Nephron progenitor cell (in vitro differentiated cells): ENCODE measurements at regions not wholly inside any gene's neighbourhood (a gene's known extent, or its start where the extent isn't known, plus 50 kb on each side); places are given as distances from the start of the nearest gene placed in this dataset.

ENCODE experiments used
- DNase-seq: peaks from one replicate; pipeline ENCODE4 v3.0.0; 2021
- H3K27ac Mint-ChIP-seq: 2 replicates; pipeline ENCODE4 v1.8.0; 2021; ENCODE audit warnings: mild to moderate bottlenecking, moderate library complexity, mixed read lengths
- H3K27me3 Mint-ChIP-seq: 2 replicates; pipeline ENCODE4 v1.8.0; 2021; ENCODE audit warnings: mild to moderate bottlenecking, low read depth, mixed read lengths; ENCODE audit not compliant: poor library complexity
- H3K36me3 Mint-ChIP-seq: 2 replicates; pipeline ENCODE4 v1.8.0; 2021; ENCODE audit warnings: low read depth, mixed read lengths
- H3K4me1 Mint-ChIP-seq: 2 replicates; pipeline ENCODE4 v1.8.0; 2021; ENCODE audit warnings: mixed read lengths
- H3K4me3 Mint-ChIP-seq: 2 replicates; pipeline ENCODE4 v1.8.0; 2021; ENCODE audit warnings: mild to moderate bottlenecking, moderate library complexity, mixed read lengths
- H3K9me3 Mint-ChIP-seq: 2 replicates; pipeline ENCODE4 v1.8.0; 2021; ENCODE audit warnings: mild to moderate bottlenecking, moderate library complexity, mixed read lengths
- CTCF ChIP-seq: fragments of 200-600 bp; sonication (generic); IDR thresholded peaks from 2 replicates; pipeline ENCODE4 v1.5.0; 2021; ENCODE audit warnings: antibody characterized with exemption

- DNase-seq, result no peak
- H3K27me3 Mint-ChIP-seq, result peaks cover 13% of the 10 kb centered on the region
- H3K4me3 Mint-ChIP-seq, result no peak overlapping the region
- no peaks in the 10 kb centered on the region for H3K9me3 Mint-ChIP-seq
- H3K4me1 Mint-ChIP-seq, result no peaks in the 10 kb centered on the region
- no peaks in the 10 kb centered on the region for H3K36me3 Mint-ChIP-seq
- no peak overlapping the region for H3K27ac Mint-ChIP-seq
- TF ChIP-seq CTCF, result no peak
These were observed 137.7 kb upstream of the PRNP start for GRCh38 chr20:4548552-4548951.

- no peak overlapping the region for H3K27ac Mint-ChIP-seq
- no peaks in the 10 kb centered on the region for H3K4me1 Mint-ChIP-seq
- no peaks in the 10 kb centered on the region for H3K36me3 Mint-ChIP-seq
- H3K9me3 Mint-ChIP-seq, result no peaks in the 10 kb centered on the region
- TF ChIP-seq CTCF, result no peak
- H3K4me3 Mint-ChIP-seq, result no peak overlapping the region
- no peak for DNase-seq
- H3K27me3 Mint-ChIP-seq, result peaks cover 10% of the 10 kb centered on the region
These were observed 139.5 kb upstream of the PRNP start for GRCh38 chr20:4546786-4547185.

GRCh38 chr20:4546342-4546741, 139.9 kb upstream of the PRNP start:
- H3K9me3 Mint-ChIP-seq, result no peaks in the 10 kb centered on the region
- no peak for DNase-seq
- no peaks in the 10 kb centered on the region for H3K36me3 Mint-ChIP-seq
- no peak overlapping the region for H3K27ac Mint-ChIP-seq
- H3K4me1 Mint-ChIP-seq, result no peaks in the 10 kb centered on the region
- TF ChIP-seq CTCF, result no peak
- H3K27me3 Mint-ChIP-seq, result peaks cover 10% of the 10 kb centered on the region
- no peak overlapping the region for H3K4me3 Mint-ChIP-seq

GRCh38 chr20:4545526-4545925, 140.7 kb upstream of the PRNP start:
- no peak for TF ChIP-seq CTCF
- H3K9me3 Mint-ChIP-seq, result no peaks in the 10 kb centered on the region

GRCh38 chr20:4544765-4545164, 141.5 kb upstream of the PRNP start:
- DNase-seq, result no peak
- TF ChIP-seq CTCF, result no peak

More at GRCh38 chr20:4545526-4545925, 140.7 kb upstream of the PRNP start:
- Mint-ChIP-seq H3K27ac (no peak overlapping the region), H3K27me3 (peaks cover 8% of the 10 kb centered on the region), H3K4me3 (no peak overlapping the region), H3K36me3 (no peaks in the 10 kb centered on the region), H3K4me1 (no peaks in the 10 kb centered on the region)
- no peak for DNase-seq

GRCh38 chr20:4542270-4542669, 144.0 kb upstream of the PRNP start:
- TF ChIP-seq CTCF, result no peak
- Mint-ChIP-seq H3K4me1 (no peaks in the 10 kb centered on the region), H3K27ac (no peak overlapping the region), H3K9me3 (no peaks in the 10 kb centered on the region), H3K27me3 (peaks cover 5% of the 10 kb centered on the region), H3K36me3 (no peaks in the 10 kb centered on the region), H3K4me3 (no peak overlapping the region)
- DNase-seq, result no peak

More at GRCh38 chr20:4544765-4545164, 141.5 kb upstream of the PRNP start:
- no peak overlapping the region for H3K27ac Mint-ChIP-seq
- H3K9me3 Mint-ChIP-seq, result no peaks in the 10 kb centered on the region
- no peaks in the 10 kb centered on the region for H3K36me3 Mint-ChIP-seq
- no peak overlapping the region for H3K4me3 Mint-ChIP-seq
- H3K27me3 Mint-ChIP-seq, result peaks cover 5% of the 10 kb centered on the region
- no peaks in the 10 kb centered on the region for H3K4me1 Mint-ChIP-seq
